RPMI8226 (cell line): ENCODE measurements at regions not wholly inside any gene's neighbourhood (a gene's known extent, or its start where the extent isn't known, plus 50 kb on each side); places are given as distances from the start of the nearest gene placed in this dataset.
"Not testable (repeated sequence)": the region's sequence is repeated elsewhere in the genome, so short reads cannot be mapped to it uniquely, and the experiment has no call there.

ENCODE experiments used
- DNase-seq: peaks from one replicate; pipeline ENCODE4 v3.0.0-alpha.2; 2015

GRCh38 chrX:142804085-142804484 is 221.6 kb upstream of the SPANXN4 start:
- DNase-seq, result peak; percentile 13

DNA sequence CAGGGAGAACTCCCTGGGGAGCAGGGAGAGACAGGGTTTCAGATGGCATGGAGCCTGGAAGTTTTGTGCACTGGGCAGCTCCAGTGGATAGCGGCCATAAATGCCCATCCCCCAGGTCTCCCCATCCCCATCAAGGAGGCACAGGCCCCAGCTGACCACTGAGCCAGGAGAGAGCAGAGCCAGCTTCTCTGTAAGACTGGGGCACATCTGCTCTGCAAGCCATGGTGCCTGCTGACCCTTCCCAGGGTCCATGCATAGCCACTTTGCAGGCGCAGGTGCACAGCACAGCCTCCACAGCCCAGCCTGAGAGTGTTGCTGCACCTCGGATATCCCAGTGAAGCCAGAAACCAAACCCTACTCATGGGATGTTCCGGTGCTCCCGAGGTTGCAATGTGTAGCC is 206.3 kb upstream of the SPANXN4 start:
- no peak for DNase-seq

DNA sequence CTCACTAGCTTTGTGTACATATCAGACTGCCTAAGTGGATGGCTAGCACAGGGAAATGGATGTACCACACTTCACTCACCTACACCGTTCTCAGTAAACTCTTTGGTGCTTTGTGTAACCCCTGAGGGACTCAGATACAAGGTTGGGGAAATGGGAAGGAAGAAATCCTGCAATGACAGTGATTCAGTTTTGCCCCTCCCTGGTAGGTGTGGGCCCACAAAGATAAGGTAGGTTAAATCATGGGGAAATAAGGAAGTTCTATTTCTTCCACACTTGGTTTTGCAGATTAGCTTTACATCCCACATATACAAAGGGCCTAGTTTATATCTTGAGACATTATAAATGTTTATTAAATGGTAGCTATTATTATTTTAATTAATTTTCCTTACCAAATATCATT is 197.6 kb upstream of the SPANXN4 start:
- no peak for DNase-seq

- no peak for DNase-seq
Observed at GRCh38 chrX:142831961-142832530, 193.7 kb upstream of the SPANXN4 start.

- no peak for DNase-seq
Observed at GRCh38 chrX:142854970-142855369, 170.8 kb upstream of the SPANXN4 start.

DNA sequence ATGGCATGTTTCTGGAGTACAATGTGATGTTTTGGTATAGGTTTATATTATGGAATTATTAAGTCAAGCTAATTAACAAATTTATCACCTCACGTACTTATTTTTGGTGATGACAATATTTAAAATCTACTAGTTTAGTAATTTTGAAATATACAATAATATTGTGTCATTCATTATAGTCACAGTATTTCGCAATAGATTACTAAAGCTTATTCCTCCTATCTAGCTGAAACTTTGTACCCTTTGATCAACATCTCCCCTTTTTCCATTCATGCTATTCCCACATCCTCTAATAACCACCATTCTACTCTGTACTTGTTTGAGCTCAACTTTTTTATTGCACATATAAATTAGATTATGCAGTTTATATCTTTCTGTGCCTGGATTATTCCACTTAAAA is 164.8 kb upstream of the SPANXN4 start:
- no peak for DNase-seq

DNA sequence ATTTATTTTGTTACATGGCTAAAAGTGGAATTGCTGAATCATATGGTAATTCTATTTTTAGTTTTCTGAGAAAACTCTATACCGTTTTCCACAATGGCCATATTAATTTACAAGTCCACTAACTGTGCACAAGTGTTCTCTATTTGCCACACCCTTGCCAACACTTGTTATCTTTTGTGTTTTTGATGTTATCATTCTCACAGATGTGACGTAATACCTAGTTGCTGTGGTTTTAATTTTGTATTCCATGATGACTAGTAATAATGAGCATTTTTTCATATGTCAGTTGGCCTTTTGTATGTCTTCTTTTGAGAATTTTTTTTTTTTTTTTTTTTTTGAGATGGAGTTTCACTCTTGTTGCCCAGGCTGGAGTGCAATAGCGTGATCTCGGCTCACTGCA is 164.2 kb upstream of the SPANXN4 start:
- DNase-seq, result no peak

GRCh38 chrX:142866247-142866646 is 159.5 kb upstream of the SPANXN4 start:
- DNase-seq, result not testable (repeated sequence)

DNA sequence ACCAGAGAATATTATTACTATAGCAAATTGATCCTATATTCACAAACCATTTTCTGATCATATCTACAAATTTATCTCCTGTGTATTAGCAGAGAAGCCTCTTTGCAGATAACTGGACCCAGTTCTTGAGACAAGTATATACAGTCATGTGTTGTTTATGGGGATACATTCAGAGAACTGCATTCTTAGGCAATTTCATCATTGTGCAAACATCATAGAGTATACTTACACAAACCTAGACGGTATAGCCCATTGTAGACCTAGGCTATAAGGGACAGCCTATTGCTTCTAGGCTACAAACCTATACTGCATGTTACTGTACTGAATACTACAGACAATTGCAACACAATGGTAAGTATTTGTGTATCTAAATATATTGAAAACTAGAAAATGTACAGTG is 152.5 kb upstream of the SPANXN4 start:
- DNase-seq, result no peak

DNA sequence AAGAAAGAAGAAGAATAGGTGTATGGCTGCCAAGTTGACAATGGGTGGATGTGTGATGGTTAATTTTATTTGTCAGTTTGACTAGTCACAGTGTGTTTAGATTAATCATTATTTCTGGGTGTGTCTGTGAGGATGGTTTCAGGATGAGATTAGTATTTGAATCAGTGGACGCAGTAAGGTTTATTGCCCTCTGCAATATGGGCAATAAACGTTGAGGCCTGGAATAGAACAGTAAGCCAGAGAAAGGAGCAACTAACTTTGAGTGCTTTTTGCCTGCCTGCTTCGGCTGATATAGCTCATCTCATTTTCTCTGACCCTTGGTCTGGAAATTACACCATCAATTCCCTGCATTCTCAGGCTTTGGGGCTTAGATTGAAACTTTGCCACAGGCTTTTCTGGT is 140.8 kb upstream of the SPANXN4 start:
- no peak for DNase-seq

- DNase-seq, result no peak
Observed at GRCh38 chrX:142891046-142891445, 134.7 kb upstream of the SPANXN4 start.

GRCh38 chrX:142898164-142898563 is 127.6 kb upstream of the SPANXN4 start:
- DNase-seq, result no peak

DNA sequence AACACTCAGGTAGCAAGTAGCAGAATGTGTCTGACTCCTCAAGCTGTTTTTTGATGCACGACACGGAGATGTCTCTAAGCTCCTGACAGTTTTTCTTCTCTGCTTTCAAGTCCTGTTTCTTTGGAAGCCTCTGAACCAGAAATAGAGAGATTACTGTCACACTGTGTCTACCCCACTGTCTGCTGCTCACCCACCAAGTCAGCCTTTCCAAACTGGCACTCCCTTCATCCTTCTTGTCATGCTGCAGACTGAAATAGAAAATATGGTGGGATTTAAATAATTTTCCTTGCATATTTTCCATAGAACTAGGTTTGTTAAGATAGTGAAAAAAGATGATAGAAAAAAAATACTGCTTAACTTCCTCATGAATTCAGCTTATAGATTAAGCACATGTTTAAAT is 102.5 kb upstream of the SPANXN4 start:
- no peak for DNase-seq

DNA sequence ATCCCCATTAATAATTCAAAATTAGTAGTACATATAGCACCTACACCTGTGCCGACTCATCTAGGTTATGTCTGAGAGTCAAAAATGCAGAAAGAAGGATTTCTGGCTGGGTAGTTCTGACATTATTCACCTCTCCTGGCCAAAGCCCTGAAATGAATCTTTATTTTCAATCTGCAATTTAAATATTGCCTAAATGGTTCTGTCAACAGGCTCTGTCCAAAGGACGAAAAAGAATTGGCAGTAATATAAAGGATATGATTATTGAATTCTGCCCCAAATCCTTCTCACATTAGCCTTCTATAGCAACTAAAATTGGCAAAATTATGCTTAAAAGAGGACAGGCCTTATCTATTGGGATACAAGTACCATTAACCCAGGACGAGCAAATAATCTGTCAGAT is 86.9 kb upstream of the SPANXN4 start:
- no peak for DNase-seq

DNA sequence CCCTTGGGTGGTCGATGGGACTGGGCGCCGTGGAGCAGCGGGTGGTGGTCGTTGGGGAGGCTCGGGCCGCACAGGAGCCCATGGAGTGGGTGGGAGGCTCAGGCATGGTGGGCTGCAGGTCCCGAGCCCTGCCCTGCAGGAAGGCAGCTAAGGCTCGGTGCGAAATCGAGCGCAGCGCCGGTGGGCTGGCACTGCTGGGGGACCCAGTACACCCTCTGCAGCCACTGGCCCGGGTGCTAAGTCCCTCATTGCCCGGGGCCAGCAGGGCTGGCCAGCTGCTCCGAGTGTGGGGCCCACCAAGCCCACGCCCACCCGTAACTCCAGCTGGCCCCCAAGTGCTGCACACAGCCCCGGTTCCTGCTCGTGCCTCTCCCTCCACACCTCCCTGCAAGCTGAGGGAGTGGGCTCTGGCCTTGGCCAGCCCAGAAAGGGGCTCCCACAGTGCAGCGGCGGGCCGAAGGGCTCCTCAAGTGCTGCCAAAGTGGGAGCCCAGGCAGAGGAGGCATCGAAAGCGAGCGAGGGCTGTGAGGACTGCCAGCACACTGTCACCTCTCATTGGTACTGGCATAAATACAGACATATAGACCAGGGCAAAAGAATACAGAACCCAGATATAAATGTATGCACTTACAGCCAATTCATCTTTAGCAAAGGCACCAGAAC is 53.5 kb upstream of the SPANXN4 start:
- not testable (repeated sequence) for DNase-seq
